H1 (cell line): ENCODE measurements at regions not wholly inside any gene's neighbourhood (a gene's known extent, or its start where the extent isn't known, plus 50 kb on each side); places are given as distances from the start of the nearest gene placed in this dataset.

Experiments
- CTCF ChIA-PET: fragments of 300-600 bp; sonication (Branson Sonifier 250); formaldehyde crosslinking; loops from one replicate; lab custom pipeline; 2021; ENCODE audit not compliant: partially characterized antibody; lab: Charles Lee
- POLR2A ChIA-PET: fragments of 300-600 bp; sonication (Branson Sonifier 250); formaldehyde crosslinking; loops from one replicate; lab custom pipeline; 2021; ENCODE audit warnings: inconsistent platforms; ENCODE audit not compliant: partially characterized antibody; lab: Charles Lee
- DNase-seq, 2 experiments: peaks; one replicate each; pipeline versions ENCODE4 v3.0.0 to v3.0.0-alpha.2; 2010 to 2022; ENCODE audit warnings: low spot score in 2 of 2, low read depth in 1 of 2, mixed read lengths in 1 of 2
- FAIRE-seq: peaks from 2 replicates; lab custom pipeline; 2011; peaks lifted over from hg19 to GRCh38; lab: Jason Lieb, UNC
- H2AFZ ChIP-seq: 2 replicates; pipeline ENCODE4 v1.8.1; 2012; ENCODE audit warnings: low read length, inconsistent platforms
- H2AK5ac ChIP-seq: 2 replicates; pipeline ENCODE4 v1.6.1; 2013; ENCODE audit warnings: low read depth, low read length
- H2BK120ac ChIP-seq: replicated peaks from 2 replicates; pipeline ENCODE3; 2013; ENCODE audit warnings: low read depth, low read length, inconsistent platforms
- H2BK12ac ChIP-seq: 2 replicates; pipeline ENCODE4 v1.6.1; 2013; ENCODE audit warnings: low read depth, low read length
- H2BK15ac ChIP-seq: 2 replicates; pipeline ENCODE4 v1.6.1; 2013; ENCODE audit warnings: low read length
- H2BK20ac ChIP-seq: 2 replicates; pipeline ENCODE4 v1.6.1; 2013; ENCODE audit warnings: low read length
- H2BK5ac ChIP-seq: 2 replicates; pipeline ENCODE4 v1.6.1; 2013; ENCODE audit warnings: low read depth, low read length
- H3K14ac ChIP-seq: 2 replicates; pipeline ENCODE4 v1.6.1; 2013; ENCODE audit warnings: inconsistent platforms; ENCODE audit not compliant: insufficient read length
- H3K18ac ChIP-seq: 2 replicates; pipeline ENCODE4 v1.6.1; 2013; ENCODE audit warnings: low read length; ENCODE audit errors: extremely low read depth
- H3K23ac ChIP-seq: 2 replicates; pipeline ENCODE4 v1.6.1; 2013; ENCODE audit warnings: inconsistent platforms; ENCODE audit not compliant: insufficient read length
- H3K23me2 ChIP-seq: 2 replicates; pipeline ENCODE4 v1.6.1; 2013; ENCODE audit warnings: low read depth, low read length
- H3K27ac ChIP-seq: 2 replicates; pipeline ENCODE4 v1.6.1; 2011; ENCODE audit warnings: low read depth, low read length, inconsistent platforms
- H3K27me3 ChIP-seq, 4 experiments: replicated peaks in 1 of 4; 1 replicate in 1 of 4; 2 replicates in 3 of 4; pipeline versions ENCODE4 v1.6.1 to v1.8.1; 2011 to 2013; ENCODE audit warnings: low read length in 3 of 4, mild to moderate bottlenecking in 3 of 4, inconsistent platforms in 2 of 4, mixed read lengths in 2 of 4, moderate library complexity in 1 of 4; ENCODE audit not compliant: control insufficient read depth in 3 of 4, insufficient read depth in 3 of 4; ENCODE audit errors: extremely low read depth in 1 of 4
- H3K36me3 ChIP-seq, 4 experiments: 2 replicates each; pipeline versions ENCODE4 v1.6.1 to v1.8.1; 2011 to 2013; ENCODE audit warnings: mild to moderate bottlenecking in 4 of 4, low read length in 3 of 4, moderate library complexity in 2 of 4, control low read depth in 1 of 4, inconsistent platforms in 1 of 4; ENCODE audit not compliant: insufficient read depth in 4 of 4, control insufficient read depth in 2 of 4
- H3K4ac ChIP-seq: replicated peaks from 2 replicates; pipeline ENCODE3; 2013; ENCODE audit warnings: low read length, low read depth, mixed read lengths, inconsistent platforms; ENCODE audit not compliant: insufficient read length
- H3K4me1 ChIP-seq, 4 experiments: replicated peaks in 1 of 4; 1 replicate in 1 of 4; 2 replicates in 3 of 4; pipeline versions ENCODE4 v1.6.1 to v1.8.1; 2011 to 2013; ENCODE audit warnings: low read length in 3 of 4, inconsistent platforms in 2 of 4, mixed read lengths in 1 of 4; ENCODE audit not compliant: insufficient read depth in 4 of 4, control insufficient read depth in 3 of 4
- H3K4me2 ChIP-seq, 2 experiments: 2 replicates each; pipeline versions ENCODE4 v1.6.1 to v1.8.1; 2011 to 2013; ENCODE audit warnings: low read depth in 2 of 2, low read length in 2 of 2, control low read depth in 1 of 2, inconsistent platforms in 1 of 2, mild to moderate bottlenecking in 1 of 2; ENCODE audit not compliant: insufficient read depth in 1 of 2
- H3K4me3 ChIP-seq, 4 experiments: fragments of 200-600, 300-600 bp in 1 of 4; sonication (generic), shearing (Covaris generic), sonication (Bioruptor Twin) in 1 of 4; 2 replicates each; pipeline versions ENCODE4 v1.5.1 to v1.8.1; 2011 to 2016; ENCODE audit warnings: low read length in 4 of 4, low read depth in 3 of 4, control low read depth in 2 of 4, inconsistent platforms in 2 of 4, mild to moderate bottlenecking in 2 of 4, mixed read lengths in 1 of 4, moderate library complexity in 1 of 4; ENCODE audit not compliant: insufficient read depth in 2 of 4; ENCODE audit errors: extremely low read depth in 1 of 4
- H3K56ac ChIP-seq: replicated peaks from 2 replicates; pipeline ENCODE3; 2013; ENCODE audit warnings: low read depth, mild to moderate bottlenecking, mixed read lengths, low read length, inconsistent platforms; ENCODE audit not compliant: insufficient read length
- H3K79me1 ChIP-seq: 2 replicates; pipeline ENCODE4 v1.6.1; 2013; ENCODE audit warnings: low read depth, low read length, control low read depth
- H3K79me2 ChIP-seq, 2 experiments: 2 replicates each; pipeline versions ENCODE4 v1.6.1 to v1.8.1; 2012 to 2013; ENCODE audit warnings: low read length in 2 of 2, mild to moderate bottlenecking in 2 of 2, inconsistent platforms in 1 of 2; ENCODE audit not compliant: insufficient read depth in 2 of 2, control insufficient read depth in 1 of 2
- H3K9ac ChIP-seq, 4 experiments: replicated peaks in 1 of 4; 1 replicate in 1 of 4; 2 replicates in 3 of 4; pipeline versions ENCODE4 v1.6.1 to v1.8.1; 2011 to 2013; ENCODE audit warnings: low read depth in 3 of 4, low read length in 3 of 4, control low read depth in 2 of 4, mild to moderate bottlenecking in 2 of 4, moderate library complexity in 2 of 4, inconsistent platforms in 1 of 4; ENCODE audit errors: extremely low read depth in 1 of 4
- H3K9me3 ChIP-seq, 2 experiments: 2 replicates each; pipeline versions ENCODE4 v1.6.1 to v1.8.1; 2012 to 2013; ENCODE audit warnings: mild to moderate bottlenecking in 2 of 2, moderate library complexity in 2 of 2, control low read depth in 1 of 2, inconsistent platforms in 1 of 2, low read depth in 1 of 2, low read length in 1 of 2, mixed read lengths in 1 of 2; ENCODE audit not compliant: insufficient read depth in 2 of 2
- H4K20me1 ChIP-seq, 2 experiments: replicated peaks in 1 of 2; 2 replicates each; pipeline versions ENCODE3 to v1.8.1; 2011 to 2013; ENCODE audit warnings: inconsistent platforms in 2 of 2, low read length in 2 of 2, mild to moderate bottlenecking in 1 of 2; ENCODE audit not compliant: insufficient read depth in 2 of 2, control insufficient read depth in 1 of 2
- H4K5ac ChIP-seq: 2 replicates; pipeline ENCODE4 v1.6.1; 2013; ENCODE audit warnings: low read length, low read depth, mixed read lengths, inconsistent platforms; ENCODE audit not compliant: insufficient read length
- H4K8ac ChIP-seq: 2 replicates; pipeline ENCODE4 v1.8.0; 2013; ENCODE audit warnings: mild to moderate bottlenecking, moderate library complexity, low read length, inconsistent platforms; ENCODE audit not compliant: insufficient read depth; ENCODE audit errors: extremely low read depth
- H4K91ac ChIP-seq: replicated peaks from 2 replicates; pipeline ENCODE3; 2013; ENCODE audit warnings: low read length, mixed read lengths, inconsistent platforms; ENCODE audit not compliant: insufficient read length
- ASH2L ChIP-seq: fragments of 200-600, 300-600 bp; sonication (generic); IDR thresholded peaks from one replicate; pipeline ENCODE4 v1.7.1; 2017; ENCODE audit warnings: low read length
- BACH1 ChIP-seq: IDR thresholded peaks from 2 replicates; pipeline ENCODE4 v1.6.1; 2012; ENCODE audit warnings: low read length, improper control_type of control experiment
- CBX5 ChIP-seq: fragments of 300-800, 300-1000 bp; sonication (generic); IDR thresholded peaks from 2 replicates; pipeline ENCODE4 v1.7.1; 2016; ENCODE audit warnings: antibody characterized with exemption, low read length, low read depth
- CREB1 ChIP-seq: IDR thresholded peaks from 2 replicates; pipeline ENCODE4 v1.6.1; 2012; ENCODE audit warnings: inconsistent platforms
- CTCF ChIP-seq, 3 experiments: IDR thresholded peaks; 1 replicate in 2 of 3; 2 replicates in 1 of 3; pipeline versions ENCODE4 v1.5.1 to v1.6.1; 2011; ENCODE audit warnings: low read length in 3 of 3, mild to moderate bottlenecking in 3 of 3, inconsistent platforms in 2 of 3, low read depth in 1 of 3, moderate library complexity in 1 of 3; ENCODE audit not compliant: insufficient read depth in 1 of 3; ENCODE audit errors: control extremely low read depth in 1 of 3
- GABPA ChIP-seq: IDR thresholded peaks from 2 replicates; pipeline ENCODE4 v1.6.1; 2011; ENCODE audit warnings: mild to moderate bottlenecking, low read length, moderate library complexity, borderline replicate concordance; ENCODE audit not compliant: insufficient read depth
- MAFK ChIP-seq: IDR thresholded peaks from 2 replicates; pipeline ENCODE4 v1.6.1; 2012; ENCODE audit warnings: low read depth, mild to moderate bottlenecking, improper control_type of control experiment, low read length
- NRF1 ChIP-seq: IDR thresholded peaks from 2 replicates; pipeline ENCODE4 v1.6.1; 2011; ENCODE audit warnings: mild to moderate bottlenecking, low read depth, low read length, improper control_type of control experiment
- TAF1 ChIP-seq: IDR thresholded peaks from 2 replicates; pipeline ENCODE4 v1.6.1; 2011; ENCODE audit warnings: mild to moderate bottlenecking, low read depth, low read length
- YY1 ChIP-seq: IDR thresholded peaks from 2 replicates; pipeline ENCODE4 v1.6.1; 2011; ENCODE audit warnings: low read depth, mild to moderate bottlenecking, low read length
- WGBS, 2 experiments: shearing (Covaris generic) in 1 of 2; methylation state at CpG; one replicate each; pipeline versions ENCODE4 v1.1.6 to v1.1.7; 2013 to 2015; ENCODE audit warnings: low lambda C conversion rate in 2 of 2, mixed read lengths in 2 of 2, inconsistent platforms in 1 of 2, low coverage in 1 of 2, missing lambda C conversion rate in 1 of 2; ENCODE audit not compliant: insufficient replicate concordance in 2 of 2, insufficient coverage in 1 of 2, insufficient read length in 1 of 2; ENCODE audit errors: extremely low coverage in 1 of 2, missing lambda C conversion rate in 1 of 2; 5-methylcytosine and 5-hydroxymethylcytosine counted together

GRCh38 chr22:33209930-33210784 lies 152.0 kb upstream of the SYN3 start:
- Histone ChIP-seq H3K79me1 (no peaks in the 10 kb centered on the region), H3K36me3 (no peaks in the 10 kb centered on the region), H3K14ac (no peak overlapping the region), H3K79me2 (no peaks in the 10 kb centered on the region), H3K9me3 (no peaks in the 10 kb centered on the region), H3K4me2 (no peak overlapping the region), H3K9ac (no peak overlapping the region), H3K23me2 (no peaks in the 10 kb centered on the region), H2AFZ (peak overlapping the region; percentile 16; the same call in 1 of the 2 replicates), H3K4me1 (no peaks in the 10 kb centered on the region), H3K27ac (no peak overlapping the region), H3K18ac (no peak overlapping the region), H3K27me3 (peaks cover 0 to 2% (median 0%) of the 10 kb centered on the region in 4 experiments; a peak in 3 of 7 replicates), H2AK5ac (no peak overlapping the region), H4K91ac (no peak overlapping the region), H2BK15ac (no peak overlapping the region; the same call in 1 of the 2 replicates), H2BK5ac (no peak overlapping the region), H3K56ac (no peak overlapping the region), H3K4ac (no peak overlapping the region), H2BK12ac (peak overlapping the region; percentile 80; the same call in 1 of the 2 replicates), H3K23ac (no peak overlapping the region), H4K20me1 (peaks cover 0 to 2% of the 10 kb centered on the region in 2 experiments), H2BK120ac (no peak overlapping the region), H2BK20ac (no peak overlapping the region), H3K4me3 (no peak overlapping the region), H4K5ac (no peak overlapping the region), H4K8ac (peak overlapping the region; percentile 23; the same call in 1 of the 2 replicates)
- FAIRE-seq (peak; percentile 93), DNase-seq (peak in 1 of 2 experiments; percentile 66)
- ChIA-PET CTCF (interaction anchor here (0.6 to 1.7 kb wide), 18 partner anchors 9 to 934 kb away, joined by 3 to 11 read pairs (median 3); no protein-coding TSS in a partner anchor), POLR2A (no interaction called here)
- 59% methylated on average over 21 of the region's 21 CpGs; no CpG with 5 or more reads in 1 of the 2 experiments for WGBS, 2 experiments
- no peak for TF ChIP-seq NRF1
- no peak for TF ChIP-seq CBX5
- no peak for TF ChIP-seq BACH1
- 0 out of 2 replicates have a peak, but pooled peaks have one; percentile 14 for TF ChIP-seq CREB1
- no peak for TF ChIP-seq MAFK
- no peak for TF ChIP-seq TAF1
- TF ChIP-seq ASH2L = no peak
- peak; percentile 22 to 80 (median 72) for TF ChIP-seq CTCF (IDR thresholded peaks at IDR 0.05; ENCODE audit: control extremely low read depth in 1 of 3, insufficient read depth in 1 of 3, low read depth in 1 of 3, low read length in 3 of 3)
- TF ChIP-seq GABPA = peak; percentile 57; the same call in 1 of the 2 replicates
- peak; percentile 45; the same call in 1 of the 2 replicates for TF ChIP-seq YY1
